H1 (cell line): ENCODE measurements at regions not wholly inside any gene's neighbourhood (a gene's known extent, or its start where the extent isn't known, plus 50 kb on each side); places are given as distances from the start of the nearest gene placed in this dataset.

Source experiments
- POLR2A ChIP-seq, 2 experiments: IDR thresholded peaks; 1 replicate in 1 of 2; 2 replicates in 1 of 2; pipeline ENCODE4 v1.6.1; 2011; ENCODE audit warnings: low read depth in 2 of 2, low read length in 2 of 2, mild to moderate bottlenecking in 2 of 2; ENCODE audit errors: control extremely low read depth in 1 of 2
- TF ChIP-seq, protein P1 (sequence below): IDR thresholded peaks from 2 replicates; pipeline ENCODE4 v1.6.1; 2012; ENCODE audit warnings: low read length, inconsistent platforms

DNA sequence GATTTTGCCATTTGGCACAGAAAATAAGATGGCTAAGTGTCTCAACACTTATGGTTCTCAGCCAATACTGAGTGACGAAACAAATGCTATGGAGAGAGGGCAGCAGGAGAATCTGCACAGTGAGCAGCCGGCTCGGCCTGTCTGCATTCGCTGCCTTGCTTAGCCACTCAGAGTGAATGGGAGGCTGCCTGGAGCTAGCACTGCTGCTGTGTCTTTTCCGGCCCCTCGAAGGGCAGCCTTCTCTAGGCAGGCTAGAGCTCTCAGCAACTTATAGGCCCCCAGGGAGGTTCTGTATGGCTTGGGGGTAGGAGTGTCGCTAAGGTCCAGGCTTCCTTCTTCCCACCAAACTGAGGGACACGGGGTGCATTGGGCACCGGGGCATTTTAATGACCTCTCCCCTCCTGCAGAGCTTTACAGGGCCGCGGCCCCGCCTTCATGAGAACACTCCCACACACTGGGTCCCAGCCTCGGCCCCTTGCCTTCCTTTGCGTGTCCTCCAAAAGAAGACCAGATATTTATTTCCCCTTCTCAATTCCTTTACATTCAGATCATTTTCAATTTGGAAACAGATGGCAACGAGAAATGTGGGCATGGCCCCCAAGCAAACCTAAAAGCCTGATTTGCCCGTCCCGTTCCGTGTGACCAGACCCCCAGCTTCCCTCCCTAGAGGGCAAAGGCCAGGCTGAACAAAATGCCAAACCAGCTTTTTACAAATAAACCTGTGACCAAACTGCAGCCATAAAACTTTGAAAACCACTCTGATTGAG, 670.9 kb downstream of the TOX3 start (continued):
- TF ChIP-seq, protein P1, sequence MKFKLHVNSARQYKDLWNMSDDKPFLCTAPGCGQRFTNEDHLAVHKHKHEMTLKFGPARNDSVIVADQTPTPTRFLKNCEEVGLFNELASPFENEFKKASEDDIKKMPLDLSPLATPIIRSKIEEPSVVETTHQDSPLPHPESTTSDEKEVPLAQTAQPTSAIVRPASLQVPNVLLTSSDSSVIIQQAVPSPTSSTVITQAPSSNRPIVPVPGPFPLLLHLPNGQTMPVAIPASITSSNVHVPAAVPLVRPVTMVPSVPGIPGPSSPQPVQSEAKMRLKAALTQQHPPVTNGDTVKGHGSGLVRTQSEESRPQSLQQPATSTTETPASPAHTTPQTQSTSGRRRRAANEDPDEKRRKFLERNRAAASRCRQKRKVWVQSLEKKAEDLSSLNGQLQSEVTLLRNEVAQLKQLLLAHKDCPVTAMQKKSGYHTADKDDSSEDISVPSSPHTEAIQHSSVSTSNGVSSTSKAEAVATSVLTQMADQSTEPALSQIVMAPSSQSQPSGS: no peak
- no peak for TF ChIP-seq POLR2A (IDR thresholded peaks at IDR 0.05; ENCODE audit: control extremely low read depth in 1 of 2, low read depth in 2 of 2, low read length in 2 of 2)
